Chondrocyte (in vitro differentiated cells): ENCODE measurements at regions not wholly inside any gene's neighbourhood (a gene's known extent, or its start where the extent isn't known, plus 50 kb on each side); places are given as distances from the start of the nearest gene placed in this dataset.
"Not testable (repeated sequence)": the region's sequence is repeated elsewhere in the genome, so short reads cannot be mapped to it uniquely, and the experiment has no call there.

Experiments used
- DNase-seq: peaks from one replicate; pipeline ENCODE4 v3.0.0; 2021; ENCODE audit warnings: mixed read lengths, low spot score
- H3K27ac Mint-ChIP-seq: one replicate; pipeline ENCODE4 v1.8.0; 2021; ENCODE audit warnings: mild to moderate bottlenecking, moderate library complexity, mixed read lengths; ENCODE audit not compliant: unreplicated experiment
- H3K27me3 Mint-ChIP-seq: 2 replicates; pipeline ENCODE4 v1.8.0; 2021; ENCODE audit warnings: low read depth, mixed read lengths
- H3K36me3 Mint-ChIP-seq: 2 replicates; pipeline ENCODE4 v1.8.0; 2021; ENCODE audit warnings: low read depth, mixed read lengths
- H3K4me1 Mint-ChIP-seq: 2 replicates; pipeline ENCODE4 v1.8.0; 2021; ENCODE audit warnings: low read depth, mild to moderate bottlenecking, mixed read lengths
- H3K4me3 Mint-ChIP-seq: one replicate; pipeline ENCODE4 v1.8.0; 2021; ENCODE audit warnings: mild to moderate bottlenecking, moderate library complexity, mixed read lengths; ENCODE audit not compliant: unreplicated experiment
- H3K9me3 Mint-ChIP-seq: 2 replicates; pipeline ENCODE4 v1.8.0; 2021; ENCODE audit warnings: low read depth, mixed read lengths
- CTCF ChIP-seq: fragments of 200-600 bp; sonication (generic); IDR thresholded peaks from 2 replicates; pipeline ENCODE4 v1.5.0; 2021; ENCODE audit warnings: antibody characterized with exemption, mild to moderate bottlenecking, moderate library complexity

- no peak for DNase-seq
- TF ChIP-seq CTCF, result no peak
- Mint-ChIP-seq H3K27me3 (peaks cover 3% of the 10 kb centered on the region), H3K27ac (no peak overlapping the region), H3K4me1 (no peaks in the 10 kb centered on the region), H3K36me3 (peaks cover 1% of the 10 kb centered on the region), H3K9me3 (peaks cover 11% of the 10 kb centered on the region), H3K4me3 (no peak overlapping the region)
Measured at GRCh38 chr4:181020456-181020855, 1222.7 kb upstream of the TENM3 start.

DNA sequence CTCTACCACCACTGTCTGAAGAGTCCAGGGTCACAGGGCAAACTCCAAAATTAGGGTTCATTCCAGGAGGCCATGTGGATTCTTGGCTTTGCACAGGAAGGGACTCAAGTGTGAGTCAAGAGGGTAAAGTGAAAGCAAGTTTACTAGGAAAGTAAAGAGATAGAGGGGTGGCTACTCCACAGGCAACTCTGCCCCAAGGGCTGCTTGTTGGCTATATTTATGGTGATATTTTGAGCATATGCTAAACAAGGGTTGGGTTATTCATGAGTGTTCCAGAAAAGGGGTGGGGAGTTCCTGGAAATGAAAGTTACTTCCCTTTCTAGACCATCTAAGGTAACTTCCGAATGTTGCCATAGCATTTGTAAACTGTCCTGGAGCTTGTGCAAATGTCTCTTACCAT, 1222.0 kb upstream of the TENM3 start:
- Mint-ChIP-seq H3K36me3 (peaks cover 1% of the 10 kb centered on the region), H3K4me3 (no peak overlapping the region), H3K27ac (no peak overlapping the region), H3K4me1 (no peaks in the 10 kb centered on the region), H3K27me3 (peaks cover 3% of the 10 kb centered on the region), H3K9me3 (peaks cover 11% of the 10 kb centered on the region)
- no peak for TF ChIP-seq CTCF
- DNase-seq, result no peak

GRCh38 chr4:181030135-181030921, 1212.9 kb upstream of the TENM3 start:
- H3K4me3 Mint-ChIP-seq, H3K27me3 Mint-ChIP-seq, DNase-seq, H3K9me3 Mint-ChIP-seq, H3K36me3 Mint-ChIP-seq, H3K4me1 Mint-ChIP-seq, H3K27ac Mint-ChIP-seq: not testable (repeated sequence)

- Mint-ChIP-seq H3K27me3 (peaks cover 3% of the 10 kb centered on the region), H3K4me1 (no peaks in the 10 kb centered on the region), H3K4me3 (no peak overlapping the region), H3K9me3 (peaks cover 6% of the 10 kb centered on the region), H3K36me3 (no peaks in the 10 kb centered on the region), H3K27ac (no peak overlapping the region)
- TF ChIP-seq CTCF, result no peak
- no peak for DNase-seq
Measured at GRCh38 chr4:181030961-181031360, 1212.2 kb upstream of the TENM3 start.

- no peak for TF ChIP-seq CTCF
- Mint-ChIP-seq H3K27me3 (no peaks in the 10 kb centered on the region), H3K36me3 (no peaks in the 10 kb centered on the region), H3K4me3 (no peak overlapping the region), H3K27ac (no peak overlapping the region), H3K9me3 (no peaks in the 10 kb centered on the region), H3K4me1 (no peaks in the 10 kb centered on the region)
- DNase-seq, result no peak
Measured at GRCh38 chr4:181043486-181043885, 1199.7 kb upstream of the TENM3 start.

GRCh38 chr4:181046809-181047208, 1196.4 kb upstream of the TENM3 start:
- Mint-ChIP-seq H3K27me3 (no peaks in the 10 kb centered on the region), H3K4me3 (no peak overlapping the region), H3K27ac (no peak overlapping the region), H3K9me3 (no peaks in the 10 kb centered on the region), H3K4me1 (no peaks in the 10 kb centered on the region), H3K36me3 (no peaks in the 10 kb centered on the region)
- no peak for DNase-seq
- no peak for TF ChIP-seq CTCF
